OCI-LY7 (cell line): ENCODE measurements at regions not wholly inside any gene's neighbourhood (a gene's known extent, or its start where the extent isn't known, plus 50 kb on each side); places are given as distances from the start of the nearest gene placed in this dataset.

Experiments used
- BruUV-seq: library from RNA; stranded (reverse); fragments of 400-500 nt; replicated peaks from 2 replicates; lab custom pipeline; 2021; lab: Mats Ljungman, UMichigan
- CTCF ChIA-PET: fragments of 300-600 bp; sonication (Branson Sonifier 250); formaldehyde crosslinking; loops from one replicate; lab custom pipeline; 2022; ENCODE audit warnings: antibody characterized with exemption; ENCODE audit not compliant: unreplicated experiment; lab: Charles Lee
- POLR2A ChIA-PET: fragments of 300-600 bp; sonication (Branson Sonifier 250); formaldehyde crosslinking; loops from one replicate; lab custom pipeline; 2022; ENCODE audit warnings: antibody characterized with exemption; lab: Charles Lee
- DNase-seq: peaks from one replicate; pipeline ENCODE4 v3.0.0-alpha.2; 2015; ENCODE audit warnings: low spot score
- H2AFZ ChIP-seq: fragments of 200-600 bp; sonication (generic), shearing (Covaris generic); 2 replicates; pipeline ENCODE4 v1.6.1; 2014; ENCODE audit warnings: mild to moderate bottlenecking, antibody characterized with exemption, low read length, moderate library complexity
- H3K27ac ChIP-seq: fragments of 200-600 bp; sonication (generic); 2 replicates; pipeline ENCODE4 v1.5.1; 2014; ENCODE audit warnings: mixed run types, low read depth, mild to moderate bottlenecking, moderate library complexity, low read length, inconsistent platforms; ENCODE audit not compliant: poor library complexity, severe bottlenecking
- H3K36me3 ChIP-seq: fragments of 200-600 bp; sonication (generic); 2 replicates; pipeline ENCODE4 v1.6.1; 2014; ENCODE audit warnings: mild to moderate bottlenecking, antibody characterized with exemption, low read length, moderate library complexity, mixed read lengths; ENCODE audit not compliant: insufficient read depth
- H3K4me1 ChIP-seq: fragments of 200-600 bp; sonication (generic); 2 replicates; pipeline ENCODE4 v1.5.1; 2014; ENCODE audit warnings: mild to moderate bottlenecking, low read length; ENCODE audit not compliant: insufficient read depth, poor library complexity, severe bottlenecking
- H3K4me2 ChIP-seq: fragments of 200-600 bp; sonication (generic); 2 replicates; pipeline ENCODE4 v1.6.1; 2014; ENCODE audit warnings: mild to moderate bottlenecking, low read length
- H3K4me3 ChIP-seq: fragments of 200-600 bp; sonication (generic); 2 replicates; pipeline ENCODE4 v1.5.1; 2014; ENCODE audit warnings: mild to moderate bottlenecking, low read depth, low read length; ENCODE audit not compliant: poor library complexity, severe bottlenecking
- H3K79me2 ChIP-seq: fragments of 200-600 bp; sonication (generic); 2 replicates; pipeline ENCODE4 v1.6.1; 2016; ENCODE audit warnings: low read depth, mild to moderate bottlenecking, low read length, moderate library complexity, mixed read lengths; ENCODE audit not compliant: insufficient read depth
- H3K9me2 ChIP-seq: fragments of 200-600 bp; sonication (generic); 2 replicates; pipeline ENCODE4 v1.6.1; 2016; ENCODE audit warnings: mild to moderate bottlenecking, low read length, mixed read lengths; ENCODE audit not compliant: insufficient read depth
- H3K9me3 ChIP-seq: fragments of 200-600 bp; sonication (generic); 2 replicates; pipeline ENCODE4 v1.6.1; 2014; ENCODE audit warnings: mild to moderate bottlenecking, mixed run types, low read length, mixed read lengths
- H4K20me1 ChIP-seq: fragments of 200-600 bp; sonication (generic); 2 replicates; pipeline ENCODE4 v1.6.1; 2014; ENCODE audit warnings: mild to moderate bottlenecking, antibody characterized with exemption, low read length, moderate library complexity, mixed read lengths; ENCODE audit not compliant: insufficient read depth
- EZH2phosphoT487 ChIP-seq: fragments of 200-600 bp; sonication (generic); IDR thresholded peaks from 2 replicates; pipeline ENCODE4 v1.6.1; 2018; ENCODE audit warnings: low read depth, borderline replicate concordance, mild to moderate bottlenecking, mixed run types, antibody characterized with exemption, low read length, moderate library complexity, mixed read lengths
- intact Hi-C: fragments of 100-400 bp; cut with micrococcal nuclease; formaldehyde crosslinking; loops from one replicate; pipeline ENCODE4 v1.10.0; 2022; ENCODE audit not compliant: unreplicated experiment
- TF ChIP-seq, protein P1 (sequence below): fragments of 200-600 bp; sonication (generic); conservative IDR thresholded peaks from 2 replicates; pipeline ENCODE4 v1.5.1; 2014; ENCODE audit warnings: mild to moderate bottlenecking, antibody characterized with exemption, low read length, moderate library complexity, mixed read lengths

DNA sequence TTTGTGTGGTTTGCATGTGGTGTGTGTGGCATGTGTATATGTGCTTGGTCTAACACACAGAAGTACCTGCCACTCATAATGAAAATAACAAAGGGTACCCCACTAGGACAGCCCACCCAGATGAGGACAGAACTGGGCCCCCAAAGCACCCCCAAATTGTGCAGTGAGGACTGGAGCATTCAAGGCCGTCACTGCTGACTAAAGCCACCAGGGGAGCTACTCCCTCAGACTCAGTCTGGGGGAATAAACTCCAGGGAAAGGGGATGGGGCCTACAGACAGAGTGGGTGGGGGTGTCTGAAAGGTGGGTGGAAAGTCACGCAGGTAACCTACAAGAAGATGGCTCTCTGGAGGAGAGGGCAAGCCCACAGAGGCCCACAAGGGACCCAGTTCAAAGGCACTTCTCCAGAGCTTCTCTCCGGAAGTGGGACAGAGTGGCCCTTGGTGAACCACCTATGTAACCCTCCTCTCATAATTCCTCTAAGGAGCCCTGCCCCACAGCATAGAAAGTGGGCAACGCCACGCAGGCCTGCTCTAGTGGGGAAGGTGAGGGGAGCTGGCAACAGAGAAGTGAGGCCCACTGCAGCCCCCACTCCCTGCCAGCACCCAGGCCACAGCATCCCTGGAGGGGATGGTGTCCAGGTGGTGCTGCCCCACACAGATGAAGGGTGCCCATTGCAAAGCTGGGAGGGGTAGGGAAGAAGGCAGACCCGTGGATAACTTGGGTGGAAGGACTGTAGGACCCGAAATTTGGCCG lies 122.8 kb upstream of the MAFB start:
- intact Hi-C loops, result no loop called here
- H4K20me1 ChIP-seq, result no peaks in the 10 kb centered on the region
- no peak for DNase-seq
- H3K36me3 ChIP-seq, result no peaks in the 10 kb centered on the region
- no peaks in the 10 kb centered on the region for H3K4me1 ChIP-seq
- H3K79me2 ChIP-seq, result no peaks in the 10 kb centered on the region
- H3K4me3 ChIP-seq, result no peak overlapping the region
- no peaks in the 10 kb centered on the region for H3K9me2 ChIP-seq
- H3K27ac ChIP-seq, result no peak overlapping the region
- ChIA-PET CTCF (no interaction called here), POLR2A (no interaction called here)
- H3K9me3 ChIP-seq, result no peaks in the 10 kb centered on the region
- H3K4me2 ChIP-seq, result no peak overlapping the region
- TF ChIP-seq EZH2phosphoT487, result no peak
- TF ChIP-seq, protein P1, sequence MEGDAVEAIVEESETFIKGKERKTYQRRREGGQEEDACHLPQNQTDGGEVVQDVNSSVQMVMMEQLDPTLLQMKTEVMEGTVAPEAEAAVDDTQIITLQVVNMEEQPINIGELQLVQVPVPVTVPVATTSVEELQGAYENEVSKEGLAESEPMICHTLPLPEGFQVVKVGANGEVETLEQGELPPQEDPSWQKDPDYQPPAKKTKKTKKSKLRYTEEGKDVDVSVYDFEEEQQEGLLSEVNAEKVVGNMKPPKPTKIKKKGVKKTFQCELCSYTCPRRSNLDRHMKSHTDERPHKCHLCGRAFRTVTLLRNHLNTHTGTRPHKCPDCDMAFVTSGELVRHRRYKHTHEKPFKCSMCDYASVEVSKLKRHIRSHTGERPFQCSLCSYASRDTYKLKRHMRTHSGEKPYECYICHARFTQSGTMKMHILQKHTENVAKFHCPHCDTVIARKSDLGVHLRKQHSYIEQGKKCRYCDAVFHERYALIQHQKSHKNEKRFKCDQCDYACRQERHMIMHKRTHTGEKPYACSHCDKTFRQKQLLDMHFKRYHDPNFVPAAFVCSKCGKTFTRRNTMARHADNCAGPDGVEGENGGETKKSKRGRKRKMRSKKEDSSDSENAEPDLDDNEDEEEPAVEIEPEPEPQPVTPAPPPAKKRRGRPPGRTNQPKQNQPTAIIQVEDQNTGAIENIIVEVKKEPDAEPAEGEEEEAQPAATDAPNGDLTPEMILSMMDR, result peak; percentile 63
- no peak overlapping the region for H2AFZ ChIP-seq
- no TSS peak for BruUV-seq

GRCh38 chr20:40812415-40812925 lies 123.4 kb upstream of the MAFB start:
- no peak for DNase-seq
- Histone ChIP-seq H2AFZ (no peak overlapping the region), H3K4me1 (no peaks in the 10 kb centered on the region), H3K9me2 (no peaks in the 10 kb centered on the region), H3K79me2 (no peaks in the 10 kb centered on the region), H3K4me2 (no peak overlapping the region), H3K36me3 (no peaks in the 10 kb centered on the region), H3K4me3 (no peak overlapping the region), H4K20me1 (no peaks in the 10 kb centered on the region), H3K27ac (no peak overlapping the region), H3K9me3 (no peaks in the 10 kb centered on the region)
- CTCF ChIA-PET, result no interaction called here
- BruUV-seq, result no TSS peak
- TF ChIP-seq, protein P1, result no peak
- no peak for TF ChIP-seq EZH2phosphoT487
- POLR2A ChIA-PET, result no interaction called here
- intact Hi-C loops, result no loop called here

GRCh38 chr20:40813029-40813431 lies 124.0 kb upstream of the MAFB start:
- TF ChIP-seq, protein P1, result no peak
- no peaks in the 10 kb centered on the region for H3K9me3 ChIP-seq
- intact Hi-C loops, result no loop called here
- DNase-seq, result no peak
- H3K79me2 ChIP-seq, result no peaks in the 10 kb centered on the region
- no peaks in the 10 kb centered on the region for H3K9me2 ChIP-seq
- H4K20me1 ChIP-seq, result no peaks in the 10 kb centered on the region
- H3K4me2 ChIP-seq, result no peak overlapping the region
- no peak overlapping the region for H3K4me3 ChIP-seq
- H3K27ac ChIP-seq, result no peak overlapping the region
- no peak overlapping the region for H2AFZ ChIP-seq
- no peaks in the 10 kb centered on the region for H3K36me3 ChIP-seq
- CTCF ChIA-PET, result no interaction called here
- no TSS peak for BruUV-seq
- POLR2A ChIA-PET, result no interaction called here
- no peaks in the 10 kb centered on the region for H3K4me1 ChIP-seq
